Natural killer cell treated with Interleukin-12 subunit alpha and Interleukin-12 subunit beta and Interleukin-15 and Interleukin-18, amount 100 ng/mL, for 72 hours (primary cell): ENCODE measurements at regions not wholly inside any gene's neighbourhood (a gene's known extent, or its start where the extent isn't known, plus 50 kb on each side); places are given as distances from the start of the nearest gene placed in this dataset.
"Not testable (repeated sequence)": the region's sequence is repeated elsewhere in the genome, so short reads cannot be mapped to it uniquely, and the experiment has no call there.

Source experiments
- ATAC-seq, 2 donors: fragments of 150-1000 bp; cut with Tn5 transposase in 1 of 2; sonication (Bioruptor Pico), chemical (Tn5 transposase) in 1 of 2; 2 replicates each; pipeline ENCODE4 v1.10.0; 2021
- DNase-seq: peaks from one replicate; pipeline ENCODE4 v3.0.0; 2022; ENCODE audit warnings: low spot score
- H3K27ac Mint-ChIP-seq, 2 donors: 1 replicate in 1 of 2; 2 replicates in 1 of 2; pipeline ENCODE4 v1.8.0; 2022; ENCODE audit warnings: mixed read lengths in 2 of 2, mild to moderate bottlenecking in 1 of 2, moderate library complexity in 1 of 2
- H3K27me3 Mint-ChIP-seq, 2 donors: 1 replicate in 1 of 2; 2 replicates in 1 of 2; pipeline ENCODE4 v1.8.0; 2022; ENCODE audit warnings: mixed read lengths in 2 of 2
- H3K36me3 Mint-ChIP-seq: one replicate; pipeline ENCODE4 v1.8.0; 2022; ENCODE audit warnings: mixed read lengths
- H3K4me1 Mint-ChIP-seq, 2 donors: 1 replicate in 1 of 2; 2 replicates in 1 of 2; pipeline ENCODE4 v1.8.0; 2022; ENCODE audit warnings: low read depth in 2 of 2, mixed read lengths in 2 of 2, mild to moderate bottlenecking in 1 of 2
- H3K4me3 Mint-ChIP-seq: one replicate; pipeline ENCODE4 v1.8.0; 2022; ENCODE audit warnings: mixed read lengths
- H3K9me3 Mint-ChIP-seq: 2 replicates; pipeline ENCODE4 v1.8.0; 2022; ENCODE audit warnings: mixed read lengths

GRCh38 chr16:29578898-29579297, 72.7 kb upstream of the NPIPB12 start:
- H3K36me3 Mint-ChIP-seq, ATAC-seq, H3K27me3 Mint-ChIP-seq, H3K4me3 Mint-ChIP-seq, H3K9me3 Mint-ChIP-seq, DNase-seq, H3K27ac Mint-ChIP-seq: not testable (repeated sequence)
- H3K4me1 Mint-ChIP-seq = peaks cover 17 to 20% of the 10 kb centered on the region in 2 donors

- peaks cover 17 to 21% of the 10 kb centered on the region in 2 donors for H3K4me1 Mint-ChIP-seq
- not testable (repeated sequence) for ATAC-seq, H3K27me3 Mint-ChIP-seq, H3K36me3 Mint-ChIP-seq, DNase-seq, H3K27ac Mint-ChIP-seq, H3K4me3 Mint-ChIP-seq, H3K9me3 Mint-ChIP-seq
Measured at GRCh38 chr16:29581764-29582163, 75.6 kb upstream of the NPIPB12 start.

- H3K27me3 Mint-ChIP-seq, H3K9me3 Mint-ChIP-seq, ATAC-seq, DNase-seq, H3K36me3 Mint-ChIP-seq: not testable (repeated sequence)
- Mint-ChIP-seq H3K4me1 (peaks cover 20 to 24% of the 10 kb centered on the region in 2 donors), H3K4me3 (peak overlapping the region; percentile 72), H3K27ac (peak overlapping the region; percentile 77 to 82)
Measured at GRCh38 chr16:29591919-29592318, 71.1 kb upstream of the SPN start.

- Mint-ChIP-seq H3K4me1 (peaks cover 18 to 29% of the 10 kb centered on the region in 2 donors), H3K27ac (peak overlapping the region; percentile 80 to 83), H3K4me3 (peak overlapping the region; percentile 96)
- peak; percentile 72 for DNase-seq
- H3K36me3 Mint-ChIP-seq, H3K27me3 Mint-ChIP-seq, H3K9me3 Mint-ChIP-seq: not testable (repeated sequence)
- peak; percentile 83 to 87 for ATAC-seq
Measured at GRCh38 chr16:29594269-29594925, 68.7 kb upstream of the SPN start.

GRCh38 chr16:29594926-29595838, 67.9 kb upstream of the SPN start:
- not testable (repeated sequence) for H3K9me3 Mint-ChIP-seq, H3K27me3 Mint-ChIP-seq, H3K36me3 Mint-ChIP-seq
- Mint-ChIP-seq H3K4me1 (peaks cover 17 to 34% of the 10 kb centered on the region in 2 donors), H3K27ac (peak overlapping the region; percentile 80 to 83), H3K4me3 (peak overlapping the region; percentile 82)
- DNase-seq (peak; percentile 94), ATAC-seq (peak; percentile 85 to 91)

GRCh38 chr16:29597030-29597429, 66.0 kb upstream of the SPN start:
- not testable (repeated sequence) for H3K27me3 Mint-ChIP-seq, ATAC-seq, H3K36me3 Mint-ChIP-seq, H3K9me3 Mint-ChIP-seq, DNase-seq, H3K4me3 Mint-ChIP-seq, H3K27ac Mint-ChIP-seq
- H3K4me1 Mint-ChIP-seq = peaks cover 28 to 40% of the 10 kb centered on the region in 2 donors

GRCh38 chr16:29600111-29601000, 62.7 kb upstream of the SPN start:
- DNase-seq = peak; percentile 72
- H3K27me3 Mint-ChIP-seq, H3K9me3 Mint-ChIP-seq, H3K36me3 Mint-ChIP-seq: not testable (repeated sequence)
- peak overlapping the region; percentile 80 for H3K4me3 Mint-ChIP-seq
- H3K27ac Mint-ChIP-seq = peak overlapping the region; percentile 90 to 92
- H3K4me1 Mint-ChIP-seq = peaks cover 32 to 43% of the 10 kb centered on the region in 2 donors
- ATAC-seq = peak; percentile 66 to 76

GRCh38 chr16:29602247-29602625, 60.8 kb upstream of the SPN start:
- ATAC-seq, H3K27me3 Mint-ChIP-seq, H3K9me3 Mint-ChIP-seq, H3K36me3 Mint-ChIP-seq, DNase-seq: not testable (repeated sequence)
- Mint-ChIP-seq H3K4me3 (peak overlapping the region; percentile 80), H3K27ac (peak overlapping the region; percentile 90 to 92), H3K4me1 (peaks cover 29 to 39% of the 10 kb centered on the region in 2 donors)

- not testable (repeated sequence) for ATAC-seq, H3K9me3 Mint-ChIP-seq, H3K36me3 Mint-ChIP-seq, DNase-seq, H3K27me3 Mint-ChIP-seq
- peak overlapping the region; percentile 90 to 92 for H3K27ac Mint-ChIP-seq
- H3K4me3 Mint-ChIP-seq = peak overlapping the region; percentile 80
- peaks cover 32 to 39% of the 10 kb centered on the region in 2 donors for H3K4me1 Mint-ChIP-seq
Measured at GRCh38 chr16:29602683-29603088, 60.4 kb upstream of the SPN start.

GRCh38 chr16:29604631-29605549, 58.2 kb upstream of the SPN start:
- DNase-seq, H3K9me3 Mint-ChIP-seq, H3K27me3 Mint-ChIP-seq, H3K36me3 Mint-ChIP-seq, H3K4me3 Mint-ChIP-seq, ATAC-seq: not testable (repeated sequence)
- Mint-ChIP-seq H3K27ac (peak overlapping the region; percentile 50 to 51), H3K4me1 (peaks cover 31 to 35% of the 10 kb centered on the region in 2 donors)

- H3K27me3 Mint-ChIP-seq, H3K4me3 Mint-ChIP-seq, DNase-seq, H3K9me3 Mint-ChIP-seq, H3K36me3 Mint-ChIP-seq, H3K27ac Mint-ChIP-seq, ATAC-seq: not testable (repeated sequence)
- H3K4me1 Mint-ChIP-seq = peaks cover 27 to 30% of the 10 kb centered on the region in 2 donors
Measured at GRCh38 chr16:29605593-29606205, 57.3 kb upstream of the SPN start.

GRCh38 chr16:29606669-29607427, 56.2 kb upstream of the SPN start:
- not testable (repeated sequence) for H3K9me3 Mint-ChIP-seq, H3K4me3 Mint-ChIP-seq, ATAC-seq, H3K36me3 Mint-ChIP-seq, DNase-seq, H3K27me3 Mint-ChIP-seq
- Mint-ChIP-seq H3K27ac (peak overlapping the region in 1 of 2 donors; percentile 16), H3K4me1 (peaks cover 24 to 27% of the 10 kb centered on the region in 2 donors)
